Mesendoderm (in vitro differentiated cells): ENCODE measurements at regions not wholly inside any gene's neighbourhood (a gene's known extent, or its start where the extent isn't known, plus 50 kb on each side); places are given as distances from the start of the nearest gene placed in this dataset.

Experiments used
- DNase-seq: peaks from one replicate; pipeline ENCODE4 v3.0.0; 2013
- H2AK5ac ChIP-seq: 2 replicates; pipeline ENCODE4 v1.6.1; 2013; ENCODE audit warnings: low read length, inconsistent platforms
- H2BK120ac ChIP-seq: 2 replicates; pipeline ENCODE4 v1.6.1; 2013; ENCODE audit warnings: low read depth, mild to moderate bottlenecking, low read length, moderate library complexity, mixed read lengths
- H2BK15ac ChIP-seq: replicated peaks from 2 replicates; pipeline ENCODE4 v1.6.1; 2013; ENCODE audit warnings: low read depth, mild to moderate bottlenecking, moderate library complexity
- H2BK5ac ChIP-seq: 2 replicates; pipeline ENCODE4 v1.6.1; 2013; ENCODE audit warnings: low read length, inconsistent platforms
- H3K18ac ChIP-seq: 2 replicates; pipeline ENCODE4 v1.6.1; 2013; ENCODE audit warnings: mild to moderate bottlenecking, low read length, mixed read lengths
- H3K23ac ChIP-seq: one replicate; pipeline ENCODE4 v1.6.1; 2013; ENCODE audit warnings: low read length
- H3K27ac ChIP-seq: 2 replicates; pipeline ENCODE4 v1.5.1; 2013; ENCODE audit warnings: low read depth, mild to moderate bottlenecking, inconsistent platforms, low read length, moderate library complexity
- H3K27me3 ChIP-seq: 2 replicates; pipeline ENCODE4 v1.6.1; 2013; ENCODE audit warnings: low read length, control low read depth, mild to moderate bottlenecking, inconsistent platforms; ENCODE audit not compliant: insufficient read depth, poor library complexity
- H3K36me3 ChIP-seq: 2 replicates; pipeline ENCODE4 v1.6.1; 2013; ENCODE audit warnings: low read length, inconsistent platforms; ENCODE audit not compliant: control insufficient read depth, insufficient read depth
- H3K4ac ChIP-seq: one replicate; pipeline ENCODE4 v1.6.1; 2013; ENCODE audit warnings: low read depth, mild to moderate bottlenecking, low read length, moderate library complexity
- H3K4me1 ChIP-seq: 2 replicates; pipeline ENCODE4 v1.6.1; 2013; ENCODE audit warnings: low read depth, low read length, inconsistent platforms; ENCODE audit not compliant: control insufficient read depth
- H3K4me2 ChIP-seq: 2 replicates; pipeline ENCODE4 v1.6.1; 2013; ENCODE audit warnings: low read length
- H3K4me3 ChIP-seq: 2 replicates; pipeline ENCODE4 v1.5.1; 2013; ENCODE audit warnings: mild to moderate bottlenecking, low read length
- H3K56ac ChIP-seq: one replicate; pipeline ENCODE4 v1.6.1; 2013; ENCODE audit warnings: low read length
- H3K79me1 ChIP-seq: 2 replicates; pipeline ENCODE4 v1.6.1; 2013; ENCODE audit warnings: low read length, inconsistent platforms
- H3K79me2 ChIP-seq: 2 replicates; pipeline ENCODE4 v1.6.1; 2013; ENCODE audit warnings: mild to moderate bottlenecking, low read length; ENCODE audit not compliant: control insufficient read depth, insufficient read depth
- H3K9ac ChIP-seq: 2 replicates; pipeline ENCODE4 v1.6.1; 2013; ENCODE audit warnings: low read length, inconsistent platforms
- H4K5ac ChIP-seq: one replicate; pipeline ENCODE4 v1.6.1; 2013; ENCODE audit warnings: low read length
- H4K8ac ChIP-seq: one replicate; pipeline ENCODE4 v1.6.1; 2013; ENCODE audit warnings: low read depth, mild to moderate bottlenecking, control low read depth, low read length, moderate library complexity
- WGBS: extraction: QIAGEN DNeasy Blood & Tissue Kit; methylation state at CpG from one replicate; pipeline ENCODE4 v1.1.7; 2013; ENCODE audit warnings: low lambda C conversion rate, missing lambda C conversion rate; ENCODE audit not compliant: insufficient coverage; ENCODE audit errors: extremely low coverage; 5-methylcytosine and 5-hydroxymethylcytosine counted together

DNA sequence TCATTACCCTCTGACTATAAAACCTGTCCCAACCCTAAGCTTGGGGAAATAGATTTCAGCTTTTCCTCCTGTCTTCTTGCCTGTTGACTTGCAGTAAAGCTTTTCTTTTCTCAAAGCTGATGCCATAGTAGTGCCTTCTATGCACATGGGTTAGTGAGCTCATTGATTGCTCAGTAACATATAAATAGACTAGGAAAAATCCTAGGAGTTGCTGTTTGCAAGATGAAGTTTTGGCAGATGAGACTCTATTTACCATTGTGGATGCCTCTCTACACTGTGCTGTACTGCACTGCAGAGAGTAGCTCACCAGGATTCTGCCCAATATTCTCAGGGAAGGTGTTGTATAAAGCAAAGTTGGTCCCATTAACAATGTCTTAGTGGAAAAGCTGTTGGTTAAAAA is 262.7 kb upstream of the CD180 start:
- Histone ChIP-seq H3K27ac (no peak overlapping the region), H2AK5ac (no peak overlapping the region), H2BK120ac (no peak overlapping the region), H4K5ac (no peak overlapping the region), H3K23ac (no peak overlapping the region), H3K36me3 (no peaks in the 10 kb centered on the region), H3K27me3 (no peaks in the 10 kb centered on the region), H3K4me3 (no peak overlapping the region), H3K79me1 (no peaks in the 10 kb centered on the region), H3K79me2 (no peaks in the 10 kb centered on the region), H3K9ac (no peak overlapping the region), H3K4me1 (no peaks in the 10 kb centered on the region), H3K4ac (no peak overlapping the region), H3K4me2 (no peak overlapping the region), H4K8ac (no peak overlapping the region), H3K18ac (no peak overlapping the region), H2BK15ac (no peak overlapping the region), H2BK5ac (no peak overlapping the region), H3K56ac (no peak overlapping the region)
- DNase-seq, result no peak

DNA sequence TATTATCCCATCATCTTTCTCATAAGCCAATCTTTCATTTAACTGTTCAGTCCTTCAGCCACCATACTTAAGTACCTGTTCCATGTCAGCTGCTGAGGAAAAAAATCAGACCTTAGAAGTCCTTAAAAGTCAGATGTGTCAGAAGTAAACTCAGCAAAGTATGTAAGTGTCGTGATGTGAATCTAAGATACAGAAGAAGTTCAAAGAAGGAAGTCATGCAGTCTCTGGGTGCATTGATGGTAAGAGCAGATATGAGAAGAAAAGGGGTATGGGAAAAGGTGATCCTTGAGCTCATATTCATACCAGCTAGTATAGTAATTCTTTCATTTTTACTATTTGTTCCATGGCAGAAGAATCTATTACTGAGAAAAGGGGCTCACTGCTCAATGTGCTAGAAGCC is 259.4 kb upstream of the CD180 start:
- H2BK5ac ChIP-seq, result no peak overlapping the region
- H3K4me1 ChIP-seq, result no peaks in the 10 kb centered on the region
- H4K5ac ChIP-seq, result no peak overlapping the region
- H3K79me1 ChIP-seq, result no peaks in the 10 kb centered on the region
- H3K4me2 ChIP-seq, result no peak overlapping the region
- H3K27me3 ChIP-seq, result no peaks in the 10 kb centered on the region
- H3K23ac ChIP-seq, result no peak overlapping the region
- H2BK15ac ChIP-seq, result no peak overlapping the region
- no peak for DNase-seq
- no peak overlapping the region for H3K4ac ChIP-seq
- no peak overlapping the region for H2AK5ac ChIP-seq
- H2BK120ac ChIP-seq, result no peak overlapping the region
- H3K27ac ChIP-seq, result no peak overlapping the region
- H3K36me3 ChIP-seq, result no peaks in the 10 kb centered on the region
- H3K9ac ChIP-seq, result no peak overlapping the region
- no peak overlapping the region for H4K8ac ChIP-seq
- H3K18ac ChIP-seq, result no peak overlapping the region
- no CpG with 5 or more reads among the region's 1 CpG for WGBS
- no peaks in the 10 kb centered on the region for H3K79me2 ChIP-seq
- no peak overlapping the region for H3K56ac ChIP-seq
- no peak overlapping the region for H3K4me3 ChIP-seq

DNA sequence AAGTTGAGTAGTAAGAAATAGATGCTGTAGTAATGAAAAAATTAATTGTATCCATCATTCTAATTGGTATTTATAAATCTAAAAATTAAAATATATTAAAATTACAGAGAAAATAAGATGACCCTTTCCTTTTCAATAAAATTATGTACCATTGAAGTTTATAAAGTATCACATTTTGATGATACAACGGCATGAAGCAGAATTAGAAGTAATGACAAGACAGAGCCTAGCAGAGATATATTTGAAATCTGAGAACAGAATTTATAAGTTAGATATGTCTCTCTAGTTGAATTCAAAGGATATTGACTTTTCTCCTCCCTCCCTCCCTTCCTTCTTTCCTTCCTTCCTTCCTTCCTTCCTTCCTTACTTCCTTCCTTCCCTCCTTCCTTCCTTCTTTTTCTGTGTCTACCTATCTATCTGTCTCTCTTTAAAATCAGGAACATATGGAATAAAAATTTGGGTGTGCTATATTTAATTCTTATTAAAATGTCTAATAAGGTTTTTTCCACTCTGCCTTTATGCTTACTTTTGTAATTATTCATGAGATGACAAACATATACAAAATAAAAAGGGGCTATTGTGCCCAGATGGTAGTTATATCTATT is 258.5 kb upstream of the CD180 start:
- H3K18ac ChIP-seq, result no peak overlapping the region
- H3K56ac ChIP-seq, result no peak overlapping the region
- no peak for DNase-seq
- no peaks in the 10 kb centered on the region for H3K79me2 ChIP-seq
- H3K27me3 ChIP-seq, result no peaks in the 10 kb centered on the region
- no peaks in the 10 kb centered on the region for H3K4me1 ChIP-seq
- no peak overlapping the region for H3K4me2 ChIP-seq
- H3K79me1 ChIP-seq, result no peaks in the 10 kb centered on the region
- H4K8ac ChIP-seq, result no peak overlapping the region
- no peak overlapping the region for H3K27ac ChIP-seq
- H2BK5ac ChIP-seq, result no peak overlapping the region
- H2BK15ac ChIP-seq, result no peak overlapping the region
- no peak overlapping the region for H3K23ac ChIP-seq
- no peak overlapping the region for H4K5ac ChIP-seq
- WGBS, result no CpG with 5 or more reads among the region's 1 CpG
- H2AK5ac ChIP-seq, result no peak overlapping the region
- no peaks in the 10 kb centered on the region for H3K36me3 ChIP-seq
- H3K4me3 ChIP-seq, result no peak overlapping the region
- H3K9ac ChIP-seq, result no peak overlapping the region
- H3K4ac ChIP-seq, result no peak overlapping the region
- no peak overlapping the region for H2BK120ac ChIP-seq

DNA sequence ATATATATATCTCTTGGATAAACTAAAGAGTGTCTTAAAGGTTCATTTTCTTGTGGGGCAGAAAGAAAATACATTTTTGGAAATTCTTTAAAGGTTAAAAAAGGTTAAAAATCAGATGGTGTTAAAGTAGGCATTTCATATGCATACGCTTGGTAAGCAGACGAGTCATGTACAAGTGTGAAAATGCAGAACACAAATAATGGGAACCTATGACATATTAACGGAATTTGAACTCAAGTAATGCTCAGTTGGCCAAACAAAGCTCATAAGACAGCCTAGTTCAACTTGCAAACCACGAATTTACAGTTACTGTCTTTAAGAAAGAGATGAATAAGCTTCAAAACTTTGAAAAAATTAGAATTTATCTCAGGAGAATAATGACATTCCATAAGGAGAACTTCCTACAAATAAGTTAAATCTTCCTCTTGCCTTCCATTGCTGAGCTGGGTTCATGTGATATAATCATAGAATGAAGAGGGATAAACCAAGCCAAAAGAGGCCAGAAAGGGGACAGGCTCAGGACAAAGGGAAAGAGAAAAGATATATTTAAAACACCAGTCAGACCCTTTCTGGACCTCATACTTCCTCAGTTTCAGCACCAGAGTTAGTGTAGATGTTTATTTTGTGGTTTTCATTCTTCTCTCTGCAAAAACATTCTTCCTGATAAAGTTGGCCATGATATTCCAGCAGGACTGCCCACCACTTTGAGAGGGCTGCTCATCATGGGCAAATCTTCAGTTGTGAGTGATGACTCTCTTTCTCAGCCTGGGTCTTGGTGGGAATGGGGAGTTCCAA is 256.7 kb upstream of the CD180 start:
- WGBS, result no CpG with 5 or more reads among the region's 4 CpGs
- H4K8ac ChIP-seq, result no peak overlapping the region
- no peaks in the 10 kb centered on the region for H3K27me3 ChIP-seq
- H3K4me3 ChIP-seq, result no peak overlapping the region
- H3K27ac ChIP-seq, result no peak overlapping the region
- H3K79me2 ChIP-seq, result no peaks in the 10 kb centered on the region
- DNase-seq, result no peak
- H3K23ac ChIP-seq, result no peak overlapping the region
- H3K9ac ChIP-seq, result no peak overlapping the region
- H3K18ac ChIP-seq, result no peak overlapping the region
- H3K56ac ChIP-seq, result no peak overlapping the region
- no peak overlapping the region for H3K4me2 ChIP-seq
- no peak overlapping the region for H2BK15ac ChIP-seq
- H4K5ac ChIP-seq, result no peak overlapping the region
- H2AK5ac ChIP-seq, result no peak overlapping the region
- no peak overlapping the region for H3K4ac ChIP-seq
- no peaks in the 10 kb centered on the region for H3K36me3 ChIP-seq
- H3K4me1 ChIP-seq, result no peaks in the 10 kb centered on the region
- H2BK5ac ChIP-seq, result no peak overlapping the region
- H3K79me1 ChIP-seq, result no peaks in the 10 kb centered on the region
- H2BK120ac ChIP-seq, result no peak overlapping the region

DNA sequence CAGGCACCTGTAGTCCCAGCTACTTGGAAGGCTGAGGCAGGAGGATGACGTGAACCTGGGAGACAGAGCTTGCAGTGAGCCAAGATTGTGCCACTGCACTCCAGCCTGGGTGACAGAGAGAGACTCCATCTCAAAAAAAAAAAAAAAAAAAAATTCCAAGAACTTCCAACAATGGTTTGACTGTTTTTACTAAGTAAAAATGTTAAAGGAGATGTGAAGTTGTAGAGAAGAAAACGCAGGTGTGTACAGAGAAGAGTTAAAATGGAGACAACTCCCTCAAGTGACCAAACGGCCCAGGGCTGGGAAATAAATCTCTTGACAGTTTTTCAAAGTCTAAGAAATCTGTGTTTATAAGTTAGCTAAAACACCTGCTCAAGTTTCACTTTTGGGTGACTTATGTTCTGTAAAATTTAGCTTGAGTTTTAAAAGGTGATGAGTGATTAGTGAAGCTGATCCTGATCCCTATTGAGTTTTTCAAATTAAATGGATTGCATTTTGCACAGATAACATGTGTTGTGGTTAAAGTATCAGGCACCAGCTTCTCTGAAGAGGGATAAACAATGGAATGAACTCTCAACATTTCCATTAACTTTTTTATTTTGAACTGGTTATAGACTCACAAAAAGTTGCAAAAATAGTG is 255.2 kb upstream of the CD180 start:
- Histone ChIP-seq H3K79me2 (no peaks in the 10 kb centered on the region), H4K8ac (no peak overlapping the region)
- no CpG with 5 or more reads among the region's 3 CpGs for WGBS

More for the DNA sequence above, 255.2 kb upstream of the CD180 start:
- H4K5ac ChIP-seq, result no peak overlapping the region
- H3K79me1 ChIP-seq, result no peaks in the 10 kb centered on the region
- no peaks in the 10 kb centered on the region for H3K36me3 ChIP-seq
- no peak overlapping the region for H3K27ac ChIP-seq
- no peaks in the 10 kb centered on the region for H3K4me1 ChIP-seq
- H3K18ac ChIP-seq, result no peak overlapping the region
- H2BK15ac ChIP-seq, result no peak overlapping the region
- no peak overlapping the region for H3K9ac ChIP-seq
- no peak overlapping the region for H3K56ac ChIP-seq
- no peaks in the 10 kb centered on the region for H3K27me3 ChIP-seq
- H3K23ac ChIP-seq, result no peak overlapping the region
- no peak for DNase-seq
- no peak overlapping the region for H2BK5ac ChIP-seq
- no peak overlapping the region for H3K4me2 ChIP-seq
- H2BK120ac ChIP-seq, result no peak overlapping the region
- no peak overlapping the region for H3K4me3 ChIP-seq
- H2AK5ac ChIP-seq, result no peak overlapping the region
- H3K4ac ChIP-seq, result no peak overlapping the region
